ENCODE measurements at regions not wholly inside any gene's neighbourhood (a gene's known extent, or its start where the extent isn't known, plus 50 kb on each side); places are given as distances from the start of the nearest gene placed in this dataset.

DNA sequence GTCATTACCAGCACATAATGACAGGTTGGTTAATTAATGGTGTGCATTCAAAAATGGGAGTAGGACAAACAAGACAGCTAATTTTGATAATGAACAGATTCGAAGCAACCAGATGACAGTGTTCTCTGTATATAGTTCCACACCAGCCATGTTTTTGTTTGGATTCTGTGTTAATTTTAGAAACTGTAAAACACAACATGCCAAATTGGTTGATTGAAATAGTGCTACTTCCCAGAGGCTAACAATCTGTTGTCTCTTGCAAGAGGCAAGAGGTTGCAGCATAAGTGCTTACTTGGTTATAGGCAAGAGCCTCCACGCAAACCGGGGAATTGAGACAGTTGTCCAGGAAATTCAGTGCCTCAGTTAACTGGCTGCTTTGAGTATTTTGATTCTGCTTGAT is 170.2 kb upstream of the HABP2 start:
- ATAC-seq = no peak

DNA sequence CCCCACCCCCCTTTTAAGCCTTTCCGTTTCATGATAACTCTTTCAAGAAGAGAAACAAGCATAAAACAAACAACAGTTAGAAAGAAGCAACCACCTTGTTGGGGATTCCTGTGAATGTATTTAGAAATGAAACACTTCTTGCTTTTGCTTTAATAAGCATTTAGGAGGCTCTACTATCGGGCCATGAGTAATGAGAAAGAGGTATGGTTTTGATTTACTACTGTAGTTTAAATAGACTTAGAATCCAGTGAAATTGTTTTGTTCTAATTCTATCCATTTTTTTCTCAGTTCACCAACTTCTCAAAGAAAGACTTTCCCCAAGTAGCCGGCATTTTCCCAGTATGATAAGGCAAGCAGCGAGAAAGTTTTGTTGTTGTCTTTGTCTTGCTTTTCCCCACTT is 168.7 kb upstream of the HABP2 start:
- H3K4me1 ChIP-seq = peaks cover 0 to 5% (median 0%) of the 10 kb centered on the region in 4 donors
- no peak for TF ChIP-seq POLR2A (IDR thresholded peaks at IDR 0.05)
- TF ChIP-seq, protein P1, sequence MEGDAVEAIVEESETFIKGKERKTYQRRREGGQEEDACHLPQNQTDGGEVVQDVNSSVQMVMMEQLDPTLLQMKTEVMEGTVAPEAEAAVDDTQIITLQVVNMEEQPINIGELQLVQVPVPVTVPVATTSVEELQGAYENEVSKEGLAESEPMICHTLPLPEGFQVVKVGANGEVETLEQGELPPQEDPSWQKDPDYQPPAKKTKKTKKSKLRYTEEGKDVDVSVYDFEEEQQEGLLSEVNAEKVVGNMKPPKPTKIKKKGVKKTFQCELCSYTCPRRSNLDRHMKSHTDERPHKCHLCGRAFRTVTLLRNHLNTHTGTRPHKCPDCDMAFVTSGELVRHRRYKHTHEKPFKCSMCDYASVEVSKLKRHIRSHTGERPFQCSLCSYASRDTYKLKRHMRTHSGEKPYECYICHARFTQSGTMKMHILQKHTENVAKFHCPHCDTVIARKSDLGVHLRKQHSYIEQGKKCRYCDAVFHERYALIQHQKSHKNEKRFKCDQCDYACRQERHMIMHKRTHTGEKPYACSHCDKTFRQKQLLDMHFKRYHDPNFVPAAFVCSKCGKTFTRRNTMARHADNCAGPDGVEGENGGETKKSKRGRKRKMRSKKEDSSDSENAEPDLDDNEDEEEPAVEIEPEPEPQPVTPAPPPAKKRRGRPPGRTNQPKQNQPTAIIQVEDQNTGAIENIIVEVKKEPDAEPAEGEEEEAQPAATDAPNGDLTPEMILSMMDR (IDR thresholded peaks at IDR 0.05) = no peak
- DNase-seq (no peak), ATAC-seq (no peak)
- no peak overlapping the region for H3K4me3 ChIP-seq
- no peak overlapping the region for H3K27ac ChIP-seq
- 60% methylated on average over 4 of the region's 4 CpGs for WGBS (ENCODE audit: insufficient coverage, low coverage, low lambda C conversion rate, missing lambda C conversion rate)
- no peaks in the 10 kb centered on the region for H3K36me3 ChIP-seq
- no peaks in the 10 kb centered on the region for H3K27me3 ChIP-seq
- no peaks in the 10 kb centered on the region for H3K9me3 ChIP-seq
- intact Hi-C loops (cut with DNase I) = loop anchor here in 1 of 2 donors (10.0 kb wide), 1 partner anchor 909 kb away; no protein-coding TSS in a partner anchor

More for the DNA sequence above, 170.2 kb upstream of the HABP2 start:
- no peaks in the 10 kb centered on the region for H3K27me3 ChIP-seq
- intact Hi-C loops (cut with DNase I) = loop anchor here in 1 of 2 donors (10.0 kb wide), 1 partner anchor 908 kb away; no protein-coding TSS in a partner anchor
- 45% methylated on average over 3 of the region's 3 CpGs for WGBS (ENCODE audit: insufficient coverage, low coverage, low lambda C conversion rate, missing lambda C conversion rate)
- H3K27ac ChIP-seq = no peak overlapping the region
- no peak overlapping the region for H3K4me3 ChIP-seq
- H3K36me3 ChIP-seq = no peaks in the 10 kb centered on the region
- TF ChIP-seq, protein P1 (IDR thresholded peaks at IDR 0.05) = no peak
- TF ChIP-seq POLR2A (IDR thresholded peaks at IDR 0.05) = no peak
- DNase-seq = no peak
- H3K4me1 ChIP-seq = peaks cover 0 to 5% (median 0%) of the 10 kb centered on the region in 4 donors
- no peaks in the 10 kb centered on the region for H3K9me3 ChIP-seq

DNA sequence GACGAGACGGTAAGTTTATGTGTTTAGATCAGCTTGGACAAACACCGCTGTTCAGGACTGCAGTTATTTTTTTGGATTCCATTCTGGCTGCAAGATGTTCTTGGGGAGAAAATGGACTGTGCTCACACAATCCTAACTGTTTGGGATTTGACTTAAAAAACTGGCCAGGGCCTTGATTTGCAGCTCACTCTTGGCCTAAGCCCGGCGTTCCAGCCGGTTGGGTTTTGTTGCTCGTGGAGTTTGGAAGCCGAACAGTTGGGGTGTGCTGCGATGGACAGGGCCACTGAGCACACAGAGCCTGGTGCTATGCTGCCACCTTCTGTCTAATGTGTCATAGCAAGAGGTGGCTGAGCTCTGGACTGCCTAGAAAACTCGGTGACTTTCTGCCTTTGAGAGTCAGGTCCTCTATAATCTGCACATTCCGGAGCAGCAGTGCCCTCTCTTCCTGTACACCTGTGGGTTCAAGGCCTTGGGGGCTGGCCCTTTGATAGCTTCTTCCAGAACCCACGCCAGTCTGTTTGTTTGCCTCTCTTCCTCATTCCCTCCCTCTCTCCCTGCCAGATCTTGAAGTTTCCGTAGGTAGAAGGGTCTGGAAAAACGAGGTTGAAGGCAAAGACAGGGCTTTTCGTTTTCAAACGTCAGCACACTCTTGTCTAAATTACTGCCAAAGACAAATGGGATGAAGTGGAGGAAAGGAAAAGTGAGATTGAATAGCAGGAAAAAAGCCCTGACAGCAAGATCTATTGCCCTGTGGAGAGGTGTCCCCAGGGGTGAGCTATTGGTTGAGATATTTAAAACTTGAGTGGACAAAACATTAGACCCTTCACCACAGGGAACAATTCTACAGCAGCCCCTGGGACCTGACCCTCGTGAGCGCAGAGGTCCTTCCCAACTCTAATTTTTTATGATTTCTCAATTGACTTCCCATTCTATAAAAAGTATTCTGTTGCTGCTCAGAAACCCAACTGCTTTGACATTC is 167.5 kb upstream of the HABP2 start:
- WGBS (ENCODE audit: insufficient coverage, low coverage, low lambda C conversion rate, missing lambda C conversion rate) = 9% methylated on average over 18 of the region's 18 CpGs
- DNase-seq = peak; percentile 76 to 85 (median 80)
- intact Hi-C loops (cut with DNase I) = loop anchor here in 1 of 2 donors (10.0 kb wide), 1 partner anchor 911 kb away; no protein-coding TSS in a partner anchor

GRCh38 chr10:113386005-113386404 is 166.8 kb upstream of the HABP2 start:
- Histone ChIP-seq H3K27ac (no peak overlapping the region), H3K27me3 (no peaks in the 10 kb centered on the region), H3K9me3 (no peaks in the 10 kb centered on the region), H3K4me1 (peaks cover 0 to 5% (median 0%) of the 10 kb centered on the region in 4 donors), H3K4me3 (no peak overlapping the region), H3K36me3 (no peaks in the 10 kb centered on the region)
- ATAC-seq = peak in 1 of 4 donors; percentile 51
- peak in 1 of 3 donors; percentile 38 for DNase-seq
- intact Hi-C loops (cut with DNase I) = loop anchor here in 1 of 2 donors (10.0 kb wide), 1 partner anchor 911 kb away; no protein-coding TSS in a partner anchor
- WGBS (ENCODE audit: insufficient coverage, low coverage, low lambda C conversion rate, missing lambda C conversion rate) = 36% methylated on average over 3 of the region's 3 CpGs
- TF ChIP-seq, protein P1 (IDR thresholded peaks at IDR 0.05) = no peak
- TF ChIP-seq POLR2A (IDR thresholded peaks at IDR 0.05) = no peak

More for the DNA sequence above, 167.5 kb upstream of the HABP2 start:
- Histone ChIP-seq H3K4me1 (peaks cover 0 to 5% (median 0%) of the 10 kb centered on the region in 4 donors), H3K27me3 (no peaks in the 10 kb centered on the region), H3K4me3 (no peak overlapping the region), H3K27ac (peak overlapping the region in 1 of 3 donors; percentile 11), H3K36me3 (no peaks in the 10 kb centered on the region), H3K9me3 (no peaks in the 10 kb centered on the region)
- TF ChIP-seq, protein P1 (IDR thresholded peaks at IDR 0.05) = peak; percentile 83 to 90 (median 88)
- TF ChIP-seq POLR2A (IDR thresholded peaks at IDR 0.05) = no peak
- peak; percentile 98 to 99 (median 99) for ATAC-seq

Data from right lobe of liver (tissue), 6 donors.